Choroid plexus epithelial cell (primary cell): ENCODE measurements at regions not wholly inside any gene's neighbourhood (a gene's known extent, or its start where the extent isn't known, plus 50 kb on each side); places are given as distances from the start of the nearest gene placed in this dataset.
A peak's percentile ranks its signal among the peaks of the same experiment; 100 is the strongest.

Experiments used
- DNase-seq: peaks from one replicate; pipeline ENCODE4 v3.0.0-alpha.2; 2010; ENCODE audit warnings: low read depth
- H3K4me3 ChIP-seq: 2 replicates; pipeline ENCODE4 v1.5.1; 2011; ENCODE audit warnings: low read depth, mild to moderate bottlenecking, control low read depth, low read length, moderate library complexity
- CTCF ChIP-seq: conservative IDR thresholded peaks from 2 replicates; pipeline ENCODE4 v1.5.1; 2011; ENCODE audit warnings: low read depth, mild to moderate bottlenecking, control low read depth, inconsistent platforms, low read length, moderate library complexity

GRCh38 chr21:16069178-16070112, 339.7 kb downstream of the USP25 start:
- no peak for TF ChIP-seq CTCF
- no peak for DNase-seq
- H3K4me3 ChIP-seq: no peak overlapping the region

- peak overlapping the region; percentile 54 for H3K4me3 ChIP-seq
- DNase-seq: no peak
- peak; percentile 14 for TF ChIP-seq CTCF
Measured at GRCh38 chr21:16070207-16070651, 340.4 kb downstream of the USP25 start.

- no peak for TF ChIP-seq CTCF
- peak; percentile 46 for DNase-seq
- peak overlapping the region; percentile 54 for H3K4me3 ChIP-seq
Measured at GRCh38 chr21:16071092-16071491, 341.3 kb downstream of the USP25 start.

- DNase-seq: no peak
- no peak overlapping the region for H3K4me3 ChIP-seq
Measured at GRCh38 chr21:16071761-16072160, 342.0 kb downstream of the USP25 start.

GRCh38 chr21:16072221-16072620, 342.4 kb downstream of the USP25 start:
- TF ChIP-seq CTCF: no peak
- no peak for DNase-seq
- H3K4me3 ChIP-seq: no peak overlapping the region

More at GRCh38 chr21:16071761-16072160, 342.0 kb downstream of the USP25 start:
- no peak for TF ChIP-seq CTCF

- DNase-seq: peak; percentile 75
- no peak for TF ChIP-seq CTCF
- H3K4me3 ChIP-seq: no peak overlapping the region
Measured at GRCh38 chr21:16072737-16073136, 343.0 kb downstream of the USP25 start.

- no peak overlapping the region for H3K4me3 ChIP-seq
- DNase-seq: no peak
- no peak for TF ChIP-seq CTCF
Measured at GRCh38 chr21:16073586-16073985, 343.8 kb downstream of the USP25 start.
